Activated T-cell treated with anti-CD3 and anti-CD28 coated beads, Interleukin-2, amount 50 U/mL, for 24 hours (primary cell): ENCODE measurements at regions not wholly inside any gene's neighbourhood (a gene's known extent, or its start where the extent isn't known, plus 50 kb on each side); places are given as distances from the start of the nearest gene placed in this dataset.

ENCODE experiments used
- DNase-seq: peaks from one replicate; pipeline ENCODE4 v3.0.0-alpha.2; 2020
- H3K27ac Mint-ChIP-seq: 2 replicates; pipeline ENCODE4 v1.8.0; 2020; ENCODE audit warnings: mild to moderate bottlenecking, mixed read lengths
- H3K27me3 Mint-ChIP-seq: 2 replicates; pipeline ENCODE4 v1.8.0; 2020; ENCODE audit warnings: mixed read lengths
- H3K36me3 Mint-ChIP-seq: 2 replicates; pipeline ENCODE4 v1.8.0; 2020; ENCODE audit warnings: low read depth, mixed read lengths
- H3K4me1 Mint-ChIP-seq: 2 replicates; pipeline ENCODE4 v1.8.0; 2020; ENCODE audit warnings: low read depth, mixed read lengths
- H3K4me3 Mint-ChIP-seq: 2 replicates; pipeline ENCODE4 v1.8.0; 2020; ENCODE audit warnings: mild to moderate bottlenecking, moderate library complexity, mixed read lengths
- H3K9me3 Mint-ChIP-seq: 2 replicates; pipeline ENCODE4 v1.8.0; 2020; ENCODE audit warnings: mixed read lengths

DNA sequence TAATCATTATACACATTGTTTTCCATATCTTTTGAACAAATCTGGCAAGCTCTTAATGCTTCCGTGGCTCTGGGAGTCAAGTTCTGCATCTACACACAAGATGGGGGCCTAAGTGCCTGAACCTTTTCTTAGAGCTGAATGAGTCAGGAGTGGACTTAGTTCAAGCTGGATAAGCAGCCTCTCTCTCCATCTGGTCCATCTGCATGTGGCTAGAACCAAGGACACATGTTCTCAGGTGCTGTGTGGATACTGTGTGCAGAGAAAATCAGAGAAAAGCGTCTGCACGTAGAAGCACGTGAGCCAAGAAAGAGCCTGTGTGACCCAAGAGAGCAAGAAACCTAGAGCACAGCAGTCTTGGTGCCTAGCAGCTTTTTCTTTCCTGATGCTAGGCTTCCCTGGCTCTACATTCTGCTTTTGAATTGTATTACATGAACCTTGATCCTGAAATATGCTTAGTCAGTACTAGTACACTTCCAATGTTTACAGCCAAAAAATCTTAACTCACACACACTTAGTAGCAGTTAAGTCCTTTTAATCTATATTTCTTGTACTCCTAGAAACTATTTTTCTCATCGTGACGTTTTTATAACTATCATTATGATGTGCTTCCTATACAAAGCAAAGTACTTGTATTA lies 1798.9 kb downstream of the MAT2B start:
- H3K36me3 Mint-ChIP-seq: no peaks in the 10 kb centered on the region
- peaks cover 7% of the 10 kb centered on the region for H3K9me3 Mint-ChIP-seq
- no peaks in the 10 kb centered on the region for H3K4me1 Mint-ChIP-seq
- no peaks in the 10 kb centered on the region for H3K27me3 Mint-ChIP-seq
- H3K4me3 Mint-ChIP-seq: no peak overlapping the region
- H3K27ac Mint-ChIP-seq: no peak overlapping the region
- no peak for DNase-seq

DNA sequence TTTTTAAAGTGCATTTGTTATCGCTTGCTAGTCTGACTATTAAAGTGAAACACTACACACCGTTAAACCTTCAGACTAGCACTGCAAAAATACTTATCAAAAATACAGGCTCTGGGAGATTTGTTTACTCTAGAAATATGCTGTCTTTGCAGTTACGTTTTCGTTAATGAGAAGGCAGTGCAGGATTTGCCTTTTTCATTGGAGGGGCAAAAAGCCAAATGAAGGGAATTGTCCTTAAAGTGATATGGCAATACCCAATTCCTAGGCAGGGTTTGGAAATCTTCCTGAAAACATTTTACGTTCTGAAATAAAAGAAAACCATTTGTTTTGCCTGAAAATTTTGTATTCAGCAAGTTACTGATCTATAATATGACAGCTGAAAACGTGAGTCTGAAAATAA lies 1800.2 kb downstream of the MAT2B start:
- H3K4me1 Mint-ChIP-seq: no peaks in the 10 kb centered on the region
- no peaks in the 10 kb centered on the region for H3K36me3 Mint-ChIP-seq
- H3K27me3 Mint-ChIP-seq: no peaks in the 10 kb centered on the region
- H3K9me3 Mint-ChIP-seq: peaks cover 7% of the 10 kb centered on the region
- H3K4me3 Mint-ChIP-seq: no peak overlapping the region
- H3K27ac Mint-ChIP-seq: no peak overlapping the region
- DNase-seq: no peak

DNA sequence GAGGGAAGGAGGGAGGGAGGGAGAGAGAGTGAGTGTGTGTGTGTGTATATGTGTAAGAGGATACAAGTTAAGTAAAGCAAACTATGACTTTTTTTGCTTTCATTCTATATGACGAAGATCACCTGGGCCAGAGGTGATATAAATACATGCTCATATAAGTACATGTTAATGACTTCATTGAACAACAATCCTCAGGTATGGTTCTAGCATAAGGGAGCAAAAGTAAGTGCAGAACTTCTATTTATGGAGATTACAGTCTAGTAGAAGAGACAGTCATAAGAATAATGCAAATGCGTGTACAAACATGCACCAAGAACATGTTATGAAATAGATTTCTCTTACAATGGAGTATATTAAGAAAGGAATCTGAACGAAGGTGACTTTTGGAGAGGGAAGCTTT lies 1804.0 kb downstream of the MAT2B start:
- Mint-ChIP-seq H3K27me3 (no peaks in the 10 kb centered on the region), H3K9me3 (peaks cover 9% of the 10 kb centered on the region), H3K27ac (no peak overlapping the region), H3K4me1 (no peaks in the 10 kb centered on the region), H3K4me3 (no peak overlapping the region), H3K36me3 (no peaks in the 10 kb centered on the region)
- no peak for DNase-seq

- H3K9me3 Mint-ChIP-seq: peaks cover 9% of the 10 kb centered on the region
- no peaks in the 10 kb centered on the region for H3K27me3 Mint-ChIP-seq
- H3K4me3 Mint-ChIP-seq: no peak overlapping the region
- H3K36me3 Mint-ChIP-seq: no peaks in the 10 kb centered on the region
- DNase-seq: no peak
- no peaks in the 10 kb centered on the region for H3K4me1 Mint-ChIP-seq
- H3K27ac Mint-ChIP-seq: no peak overlapping the region
Observed at GRCh38 chr5:165310031-165310430, 1804.6 kb downstream of the MAT2B start.

- Mint-ChIP-seq H3K4me1 (no peaks in the 10 kb centered on the region), H3K9me3 (peaks cover 10% of the 10 kb centered on the region), H3K4me3 (no peak overlapping the region), H3K27ac (no peak overlapping the region), H3K36me3 (no peaks in the 10 kb centered on the region), H3K27me3 (no peaks in the 10 kb centered on the region)
- DNase-seq: no peak
Observed at GRCh38 chr5:165321912-165322311, 1816.5 kb downstream of the MAT2B start.

GRCh38 chr5:165325221-165325620 lies 1819.8 kb downstream of the MAT2B start:
- Mint-ChIP-seq H3K36me3 (no peaks in the 10 kb centered on the region), H3K4me3 (no peak overlapping the region), H3K9me3 (no peaks in the 10 kb centered on the region), H3K27ac (no peak overlapping the region), H3K4me1 (no peaks in the 10 kb centered on the region), H3K27me3 (no peaks in the 10 kb centered on the region)
- DNase-seq: no peak

DNA sequence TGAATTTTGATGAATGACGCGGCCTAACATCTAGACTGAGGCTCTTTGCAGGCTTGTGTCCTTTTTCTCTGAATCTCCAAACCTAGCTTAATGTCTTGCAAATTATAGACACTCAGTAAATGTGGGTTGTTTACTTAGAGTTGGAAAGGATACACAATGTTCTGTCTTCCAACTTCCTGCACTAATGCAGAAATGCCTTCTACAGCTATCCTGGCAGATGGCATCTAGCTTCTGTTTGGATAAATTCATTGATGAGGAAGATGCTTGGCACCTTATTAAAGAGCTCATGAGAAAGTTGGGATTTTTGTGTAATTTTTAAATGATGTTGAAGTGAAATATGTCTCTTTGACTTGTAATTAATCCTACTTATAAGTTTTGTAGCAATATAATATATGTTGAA lies 1822.2 kb downstream of the MAT2B start:
- Mint-ChIP-seq H3K27me3 (no peaks in the 10 kb centered on the region), H3K4me1 (no peaks in the 10 kb centered on the region), H3K9me3 (no peaks in the 10 kb centered on the region), H3K4me3 (no peak overlapping the region), H3K27ac (no peak overlapping the region), H3K36me3 (no peaks in the 10 kb centered on the region)
- no peak for DNase-seq

GRCh38 chr5:165328846-165329245 lies 1823.4 kb downstream of the MAT2B start:
- Mint-ChIP-seq H3K4me3 (no peak overlapping the region), H3K27ac (no peak overlapping the region), H3K36me3 (no peaks in the 10 kb centered on the region), H3K9me3 (peaks cover 2% of the 10 kb centered on the region), H3K4me1 (no peaks in the 10 kb centered on the region), H3K27me3 (no peaks in the 10 kb centered on the region)
- DNase-seq: no peak

DNA sequence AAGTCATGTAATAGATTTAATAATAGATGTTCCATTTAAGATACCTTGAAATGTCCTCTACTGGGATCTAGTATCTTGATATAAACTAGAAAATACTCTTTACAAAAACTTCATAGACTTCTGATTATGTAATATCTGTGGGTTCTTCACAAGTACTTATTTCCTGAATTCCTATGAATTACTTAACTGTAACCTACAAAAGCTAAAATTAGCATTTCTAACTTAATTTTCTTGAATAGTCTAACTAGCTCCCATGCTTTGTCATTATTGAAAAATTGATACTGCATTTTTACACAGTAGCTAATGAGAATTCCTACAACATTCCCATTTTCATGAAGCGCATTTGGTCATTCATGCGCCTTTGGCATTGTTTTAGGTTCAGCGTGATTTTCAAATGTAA lies 1828.2 kb downstream of the MAT2B start:
- Mint-ChIP-seq H3K4me3 (no peak overlapping the region), H3K36me3 (no peaks in the 10 kb centered on the region), H3K27me3 (no peaks in the 10 kb centered on the region), H3K9me3 (peaks cover 2% of the 10 kb centered on the region), H3K27ac (no peak overlapping the region), H3K4me1 (no peaks in the 10 kb centered on the region)
- no peak for DNase-seq

DNA sequence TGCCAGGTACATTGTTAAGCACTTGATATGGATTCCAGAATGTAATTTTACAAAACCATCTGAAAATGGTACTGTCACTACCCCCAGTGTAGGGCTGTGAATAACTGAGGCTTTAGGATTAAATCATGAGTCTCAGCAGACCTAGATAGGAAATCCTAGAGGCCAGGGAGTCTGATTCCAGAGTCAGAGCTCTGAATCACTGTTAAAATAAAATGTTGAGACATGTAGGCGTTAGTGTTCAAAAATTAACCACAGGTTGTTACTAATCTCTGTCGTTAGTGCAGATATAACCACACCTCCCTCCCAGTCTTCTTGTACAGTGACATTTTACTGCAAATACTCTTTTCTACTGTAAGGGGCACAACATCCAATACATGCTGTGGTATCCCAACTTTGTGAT lies 1828.8 kb downstream of the MAT2B start:
- no peaks in the 10 kb centered on the region for H3K4me1 Mint-ChIP-seq
- H3K27me3 Mint-ChIP-seq: no peaks in the 10 kb centered on the region
- no peak overlapping the region for H3K27ac Mint-ChIP-seq
- no peaks in the 10 kb centered on the region for H3K36me3 Mint-ChIP-seq
- DNase-seq: no peak
- no peak overlapping the region for H3K4me3 Mint-ChIP-seq
- peaks cover 4% of the 10 kb centered on the region for H3K9me3 Mint-ChIP-seq

GRCh38 chr5:165349735-165350134 lies 1844.3 kb downstream of the MAT2B start:
- Mint-ChIP-seq H3K27ac (no peak overlapping the region), H3K4me3 (no peak overlapping the region), H3K4me1 (no peaks in the 10 kb centered on the region), H3K36me3 (no peaks in the 10 kb centered on the region), H3K9me3 (no peaks in the 10 kb centered on the region), H3K27me3 (no peaks in the 10 kb centered on the region)
- DNase-seq: no peak

DNA sequence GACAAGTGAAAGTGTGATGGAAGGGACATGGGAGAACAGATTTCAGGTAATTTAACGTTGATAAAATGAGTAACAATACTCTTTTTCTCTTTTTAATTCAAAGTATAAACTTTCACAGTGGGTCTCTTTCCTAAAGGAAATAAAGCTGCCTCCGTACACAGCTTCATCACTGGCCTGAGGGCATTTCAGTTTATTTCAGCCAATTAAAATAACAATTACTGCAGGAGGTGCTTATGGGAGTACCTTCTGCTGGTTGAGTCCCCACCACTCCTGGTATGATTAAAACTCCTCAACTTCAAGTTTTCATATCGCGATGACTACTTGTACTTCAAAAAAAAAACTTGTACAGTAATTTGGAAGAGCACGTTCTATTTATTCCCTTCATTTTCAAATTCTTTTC lies 1845.9 kb downstream of the MAT2B start:
- H3K36me3 Mint-ChIP-seq: no peaks in the 10 kb centered on the region
- H3K9me3 Mint-ChIP-seq: peaks cover 2% of the 10 kb centered on the region
- no peak overlapping the region for H3K27ac Mint-ChIP-seq
- DNase-seq: no peak
- H3K27me3 Mint-ChIP-seq: no peaks in the 10 kb centered on the region
- H3K4me1 Mint-ChIP-seq: no peaks in the 10 kb centered on the region
- no peak overlapping the region for H3K4me3 Mint-ChIP-seq

DNA sequence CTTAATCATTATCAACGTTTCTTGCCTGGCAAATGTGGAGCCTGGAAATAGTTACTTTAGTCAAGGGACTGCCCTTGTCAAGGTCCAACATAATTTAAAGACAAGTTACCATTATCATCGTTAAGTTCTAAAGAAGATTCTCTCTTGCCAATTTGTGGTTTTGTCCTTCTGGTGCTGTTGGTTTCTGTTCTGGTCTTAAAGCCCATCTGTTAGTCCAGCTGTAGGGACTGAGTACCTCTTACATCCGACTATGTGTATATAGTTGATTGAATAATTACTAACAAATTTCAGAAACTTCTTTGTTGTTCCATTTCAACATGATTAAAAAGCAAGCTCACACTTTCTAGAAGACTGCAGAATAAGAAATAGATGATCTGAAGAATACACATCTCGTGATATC lies 1854.9 kb downstream of the MAT2B start:
- H3K9me3 Mint-ChIP-seq: peaks cover 9% of the 10 kb centered on the region
- no peak overlapping the region for H3K27ac Mint-ChIP-seq
- H3K4me3 Mint-ChIP-seq: no peak overlapping the region
- no peaks in the 10 kb centered on the region for H3K27me3 Mint-ChIP-seq
- H3K36me3 Mint-ChIP-seq: no peaks in the 10 kb centered on the region
- no peak for DNase-seq
- H3K4me1 Mint-ChIP-seq: no peaks in the 10 kb centered on the region

GRCh38 chr5:165360784-165361542 lies 1855.5 kb downstream of the MAT2B start:
- no peak for DNase-seq
- peaks cover 7% of the 10 kb centered on the region for H3K9me3 Mint-ChIP-seq

GRCh38 chr5:165370233-165370632 lies 1864.8 kb downstream of the MAT2B start:
- Mint-ChIP-seq H3K4me3 (no peak overlapping the region), H3K4me1 (no peaks in the 10 kb centered on the region), H3K9me3 (peaks cover 2% of the 10 kb centered on the region), H3K27ac (no peak overlapping the region), H3K36me3 (no peaks in the 10 kb centered on the region), H3K27me3 (no peaks in the 10 kb centered on the region)
- DNase-seq: no peak

More at GRCh38 chr5:165360784-165361542, 1855.5 kb downstream of the MAT2B start:
- H3K4me1 Mint-ChIP-seq: no peaks in the 10 kb centered on the region
- no peaks in the 10 kb centered on the region for H3K27me3 Mint-ChIP-seq
- H3K4me3 Mint-ChIP-seq: no peak overlapping the region
- no peak overlapping the region for H3K27ac Mint-ChIP-seq
- H3K36me3 Mint-ChIP-seq: no peaks in the 10 kb centered on the region
